Mesodermal cell (in vitro differentiated cells): ENCODE measurements at regions not wholly inside any gene's neighbourhood (a gene's known extent, or its start where the extent isn't known, plus 50 kb on each side); places are given as distances from the start of the nearest gene placed in this dataset.

Experiments
- H3K27ac ChIP-seq: 2 replicates; pipeline ENCODE4 v1.7.0; 2013; ENCODE audit warnings: mild to moderate bottlenecking, low read depth, low read length, moderate library complexity; ENCODE audit not compliant: severe bottlenecking
- H3K36me3 ChIP-seq: 2 replicates; pipeline ENCODE4 v1.7.1; 2013; ENCODE audit warnings: mild to moderate bottlenecking, low read length, moderate library complexity; ENCODE audit not compliant: control insufficient read depth, insufficient read depth
- H3K4me1 ChIP-seq: one replicate; pipeline ENCODE4 v1.7.1; 2013; ENCODE audit warnings: mild to moderate bottlenecking, low read length; ENCODE audit not compliant: insufficient read depth, control insufficient read depth, poor library complexity, severe bottlenecking
- H3K4me3 ChIP-seq: 2 replicates; pipeline ENCODE4 v1.7.0; 2013; ENCODE audit warnings: low read length, control low read depth, mild to moderate bottlenecking; ENCODE audit not compliant: insufficient read depth, poor library complexity, severe bottlenecking; ENCODE audit errors: extremely low read depth
- H3K9me3 ChIP-seq: 2 replicates; pipeline ENCODE4 v1.7.1; 2013; ENCODE audit warnings: mild to moderate bottlenecking, low read length, moderate library complexity; ENCODE audit not compliant: control insufficient read depth
- WGBS, 2 experiments: methylation state at CpG; one replicate each; pipeline ENCODE4 v1.1.5; 2013; ENCODE audit warnings: missing lambda C conversion rate in 2 of 2; ENCODE audit not compliant: insufficient coverage in 2 of 2; 5-methylcytosine and 5-hydroxymethylcytosine counted together

DNA sequence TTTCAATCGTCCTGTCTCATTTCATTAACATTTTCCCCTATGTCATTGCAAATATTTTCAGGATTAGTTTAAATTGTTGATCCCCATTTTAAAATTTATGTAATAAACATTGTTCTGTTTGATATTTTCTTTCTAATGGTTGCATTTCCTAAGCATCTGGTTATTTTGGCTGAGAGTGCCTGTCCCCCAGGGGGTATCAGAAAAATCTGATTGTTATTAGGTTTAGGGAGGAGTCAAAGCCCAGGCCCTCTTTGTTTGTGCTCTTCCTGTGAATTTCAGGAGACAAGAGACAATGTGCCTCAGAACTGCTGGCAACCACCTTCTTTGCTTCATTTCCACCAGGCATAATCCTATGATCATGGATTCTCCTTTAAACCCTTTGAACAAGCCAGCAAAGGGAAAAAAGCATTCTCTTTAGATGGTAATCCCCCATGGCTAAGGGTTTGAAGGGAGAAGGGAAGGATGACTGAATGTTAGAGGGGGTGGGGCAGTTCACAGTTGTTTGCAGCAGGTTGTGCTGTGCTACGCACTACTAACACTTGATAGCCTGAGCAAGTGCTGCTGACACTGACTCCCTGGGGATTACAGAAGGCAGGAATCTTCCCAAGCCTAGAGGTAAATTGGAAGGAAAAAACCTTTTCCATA lies 462.4 kb upstream of the LRRC4C start:
- WGBS, 2 experiments: 60 to 80% methylated on average over 1 of the region's 2 CpGs
- Histone ChIP-seq H3K27ac (no peak overlapping the region), H3K36me3 (no peaks in the 10 kb centered on the region), H3K4me3 (no peak overlapping the region), H3K9me3 (no peaks in the 10 kb centered on the region), H3K4me1 (no peaks in the 10 kb centered on the region)

DNA sequence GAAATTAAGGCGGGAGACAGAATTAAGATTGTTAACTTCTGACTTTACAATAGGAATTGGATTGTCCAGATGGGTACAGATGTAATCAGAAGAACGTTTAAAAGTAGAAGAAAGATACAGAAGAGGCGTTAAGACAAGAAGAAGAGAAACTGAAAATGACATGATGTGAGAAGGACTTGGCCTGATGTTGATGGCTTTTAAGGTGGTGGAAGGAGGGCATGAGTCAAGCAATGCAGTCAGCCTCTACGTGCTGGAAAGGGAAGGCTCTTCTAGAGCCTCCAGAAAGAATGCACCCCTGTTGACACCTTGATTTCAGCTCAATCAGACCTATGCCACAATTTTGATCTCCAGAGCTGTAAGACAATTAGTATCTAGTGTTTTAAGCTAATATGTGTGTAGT lies 466.9 kb upstream of the LRRC4C start:
- Histone ChIP-seq H3K27ac (no peak overlapping the region), H3K4me3 (no peak overlapping the region), H3K9me3 (no peaks in the 10 kb centered on the region), H3K4me1 (no peaks in the 10 kb centered on the region), H3K36me3 (no peaks in the 10 kb centered on the region)
- 85 to 90% methylated on average over 2 to 3 of the region's 4 CpGs for WGBS, 2 experiments

DNA sequence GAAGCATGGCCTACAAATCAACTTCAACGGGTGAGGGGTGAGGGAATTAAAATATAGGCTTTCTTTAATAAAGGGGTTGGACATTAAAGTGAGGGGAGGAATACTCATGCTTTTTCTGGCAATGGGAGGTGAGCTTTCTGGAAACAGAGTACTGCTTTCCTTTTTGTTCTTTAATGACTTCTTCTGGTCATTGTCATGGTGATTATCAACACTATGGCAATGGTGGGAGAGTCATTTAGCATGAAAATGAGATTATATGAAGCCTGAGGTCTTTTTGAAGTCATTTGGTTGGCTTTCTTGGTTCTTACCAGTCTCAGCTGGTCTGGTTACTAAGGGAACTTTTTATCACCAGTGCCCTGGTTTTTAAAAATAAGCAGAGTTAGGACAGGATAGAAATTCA lies 475.8 kb upstream of the LRRC4C start:
- Histone ChIP-seq H3K4me1 (no peaks in the 10 kb centered on the region), H3K9me3 (no peaks in the 10 kb centered on the region), H3K4me3 (no peak overlapping the region), H3K36me3 (no peaks in the 10 kb centered on the region), H3K27ac (no peak overlapping the region)
- 33 to 80% methylated on average over 1 of the region's 1 CpG for WGBS, 2 experiments

DNA sequence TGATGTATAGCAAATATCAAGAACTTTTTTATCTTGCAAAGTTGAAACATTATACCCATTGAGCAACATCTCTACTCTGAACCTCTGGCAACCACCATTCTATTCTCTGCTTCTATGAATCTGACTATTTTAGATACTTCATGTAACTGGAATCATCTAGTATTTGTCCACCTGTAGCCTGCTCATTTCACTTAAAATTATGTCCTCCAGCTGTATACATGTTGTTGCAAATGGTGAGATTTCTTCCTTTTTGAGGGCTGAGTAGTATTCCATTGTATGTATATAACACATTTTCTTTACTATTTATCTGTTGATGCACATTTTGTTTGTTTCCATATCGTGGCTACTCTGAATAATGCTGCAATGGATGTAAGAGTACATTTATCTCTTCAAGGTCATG lies 476.3 kb upstream of the LRRC4C start:
- no peaks in the 10 kb centered on the region for H3K4me1 ChIP-seq
- no peaks in the 10 kb centered on the region for H3K9me3 ChIP-seq
- H3K36me3 ChIP-seq: no peaks in the 10 kb centered on the region
- no peak overlapping the region for H3K27ac ChIP-seq
- no peak overlapping the region for H3K4me3 ChIP-seq
- WGBS, 2 experiments: no CpG with 5 or more reads among the region's 1 CpG

DNA sequence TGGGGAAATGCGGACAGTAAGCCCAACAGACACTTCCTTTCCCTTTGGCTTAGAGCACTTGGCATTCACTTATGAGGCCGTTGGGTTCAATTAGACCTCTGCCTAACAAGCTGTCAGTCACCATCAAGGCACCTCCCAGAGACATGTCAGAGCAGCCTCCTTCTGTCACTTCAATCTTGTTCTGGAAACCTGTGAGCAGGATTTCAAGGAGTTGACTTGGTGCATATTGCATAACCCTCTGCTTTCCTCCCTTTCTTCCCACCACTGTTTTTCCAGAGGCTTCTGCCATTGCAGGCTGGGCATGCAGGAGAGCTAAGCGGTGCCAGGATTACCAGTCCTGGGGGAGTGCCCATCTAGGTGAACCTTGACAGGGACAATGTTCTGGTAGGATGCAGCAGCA lies 484.2 kb upstream of the LRRC4C start:
- H3K27ac ChIP-seq: no peak overlapping the region

DNA sequence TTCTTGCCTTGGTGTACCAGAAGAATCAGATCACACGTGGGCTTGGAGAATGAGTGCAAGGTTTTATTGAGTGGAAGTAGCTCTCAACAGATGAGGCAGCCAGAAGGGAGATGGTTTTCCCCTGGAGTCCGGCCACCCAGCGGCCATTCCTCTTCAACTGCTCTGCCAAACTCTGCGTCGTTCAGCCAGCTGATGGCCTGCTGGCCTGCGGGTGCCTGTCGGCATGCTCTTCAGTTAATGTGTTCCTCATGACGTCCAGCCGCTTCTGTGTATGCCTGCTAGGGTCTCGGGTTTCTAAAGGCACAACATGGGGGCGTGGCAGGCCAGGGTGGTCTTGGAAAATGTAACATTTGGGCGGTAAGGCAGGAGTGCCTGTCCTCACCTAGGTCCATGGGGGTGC lies 487.9 kb upstream of the LRRC4C start:
- no peak overlapping the region for H3K27ac ChIP-seq
- H3K36me3 ChIP-seq: no peaks in the 10 kb centered on the region
- no peak overlapping the region for H3K4me3 ChIP-seq
- no peaks in the 10 kb centered on the region for H3K4me1 ChIP-seq
- no peaks in the 10 kb centered on the region for H3K9me3 ChIP-seq
- 88 to 90% methylated on average over 9 to 12 of the region's 12 CpGs for WGBS, 2 experiments

More for the DNA sequence above, 484.2 kb upstream of the LRRC4C start:
- WGBS, 2 experiments: 84 to 89% methylated on average over 3 of the region's 3 CpGs
- Histone ChIP-seq H3K9me3 (no peaks in the 10 kb centered on the region), H3K4me1 (no peaks in the 10 kb centered on the region), H3K36me3 (no peaks in the 10 kb centered on the region), H3K4me3 (no peak overlapping the region)

DNA sequence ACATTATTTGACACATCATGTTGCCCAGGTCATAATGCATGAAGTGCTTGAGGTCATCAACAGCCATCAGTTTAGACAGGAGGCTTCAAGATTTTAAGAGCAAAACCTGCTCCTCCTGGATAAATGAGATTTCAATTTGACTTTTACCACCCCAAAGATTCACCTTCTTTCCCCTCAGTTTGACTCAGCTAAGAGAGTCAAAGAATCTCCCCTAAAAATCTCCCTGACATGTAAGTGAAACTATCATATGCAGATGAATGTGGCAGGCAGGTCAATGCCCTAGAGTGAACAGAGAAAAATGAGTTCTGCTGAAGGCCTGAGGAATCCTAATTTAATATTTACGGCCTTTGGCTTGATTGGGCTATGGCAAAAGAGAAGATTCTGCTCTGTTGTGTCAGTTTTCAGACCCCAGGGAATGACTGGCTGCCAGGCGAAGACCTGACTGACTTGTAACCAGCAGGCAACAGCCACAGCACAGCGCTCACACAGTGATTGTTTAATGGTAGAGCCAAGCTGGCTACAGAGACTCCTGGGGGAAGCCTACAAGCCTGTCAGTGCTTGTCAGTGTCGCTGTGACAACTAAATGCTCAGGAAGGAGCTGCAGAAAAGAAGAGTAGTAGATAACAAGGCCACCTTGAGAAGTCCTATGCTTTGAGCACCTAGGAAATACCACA lies 491.2 kb upstream of the LRRC4C start:
- Histone ChIP-seq H3K4me3 (no peak overlapping the region), H3K4me1 (no peaks in the 10 kb centered on the region), H3K27ac (no peak overlapping the region), H3K9me3 (no peaks in the 10 kb centered on the region), H3K36me3 (no peaks in the 10 kb centered on the region)
- 77 to 79% methylated on average over 4 of the region's 4 CpGs for WGBS, 2 experiments

DNA sequence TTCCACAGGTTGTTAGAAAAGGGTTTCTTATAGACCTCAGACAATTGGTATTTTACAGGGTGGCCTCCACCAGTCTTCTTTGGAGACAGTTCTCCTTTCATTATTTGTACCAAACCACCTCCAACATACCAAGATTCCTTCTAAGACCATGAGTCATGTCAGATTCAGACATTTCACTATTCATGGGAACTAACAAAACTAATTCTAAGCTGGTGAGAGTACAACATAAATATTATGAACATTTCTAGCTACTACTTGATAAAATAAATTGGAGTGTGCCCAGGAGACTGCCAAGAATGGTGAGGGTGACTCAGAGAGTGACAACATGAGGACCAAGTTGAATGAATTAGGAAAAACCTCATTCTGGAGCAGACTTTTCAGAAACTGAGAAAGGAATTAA lies 494.6 kb upstream of the LRRC4C start:
- Histone ChIP-seq H3K9me3 (no peaks in the 10 kb centered on the region), H3K36me3 (no peaks in the 10 kb centered on the region), H3K4me3 (no peak overlapping the region), H3K4me1 (no peaks in the 10 kb centered on the region), H3K27ac (no peak overlapping the region)

DNA sequence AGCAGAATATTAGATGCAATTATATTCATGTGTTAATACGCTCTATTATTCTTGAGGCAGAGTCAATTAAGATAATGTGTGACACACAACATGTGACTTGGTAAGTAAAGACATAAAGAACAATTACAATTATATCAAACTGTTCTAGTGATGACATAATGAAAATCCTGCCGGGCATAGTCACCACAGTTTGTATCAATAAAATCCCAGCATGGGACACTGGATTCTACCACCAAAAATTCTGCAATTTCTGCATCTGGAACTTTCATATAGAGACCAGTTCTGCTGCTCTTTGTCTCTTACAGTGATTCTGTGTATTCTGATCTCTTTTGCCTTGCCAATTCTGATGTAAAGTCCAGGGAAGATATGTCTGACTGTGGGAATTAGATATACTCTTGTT lies 495.6 kb upstream of the LRRC4C start:
- no peak overlapping the region for H3K4me3 ChIP-seq
- no peak overlapping the region for H3K27ac ChIP-seq
- no peaks in the 10 kb centered on the region for H3K9me3 ChIP-seq
- no peaks in the 10 kb centered on the region for H3K36me3 ChIP-seq
- WGBS, 2 experiments: 100% methylated on average over 1 of the region's 2 CpGs; no CpG with 5 or more reads in 1 of the 2 experiments
- no peaks in the 10 kb centered on the region for H3K4me1 ChIP-seq

DNA sequence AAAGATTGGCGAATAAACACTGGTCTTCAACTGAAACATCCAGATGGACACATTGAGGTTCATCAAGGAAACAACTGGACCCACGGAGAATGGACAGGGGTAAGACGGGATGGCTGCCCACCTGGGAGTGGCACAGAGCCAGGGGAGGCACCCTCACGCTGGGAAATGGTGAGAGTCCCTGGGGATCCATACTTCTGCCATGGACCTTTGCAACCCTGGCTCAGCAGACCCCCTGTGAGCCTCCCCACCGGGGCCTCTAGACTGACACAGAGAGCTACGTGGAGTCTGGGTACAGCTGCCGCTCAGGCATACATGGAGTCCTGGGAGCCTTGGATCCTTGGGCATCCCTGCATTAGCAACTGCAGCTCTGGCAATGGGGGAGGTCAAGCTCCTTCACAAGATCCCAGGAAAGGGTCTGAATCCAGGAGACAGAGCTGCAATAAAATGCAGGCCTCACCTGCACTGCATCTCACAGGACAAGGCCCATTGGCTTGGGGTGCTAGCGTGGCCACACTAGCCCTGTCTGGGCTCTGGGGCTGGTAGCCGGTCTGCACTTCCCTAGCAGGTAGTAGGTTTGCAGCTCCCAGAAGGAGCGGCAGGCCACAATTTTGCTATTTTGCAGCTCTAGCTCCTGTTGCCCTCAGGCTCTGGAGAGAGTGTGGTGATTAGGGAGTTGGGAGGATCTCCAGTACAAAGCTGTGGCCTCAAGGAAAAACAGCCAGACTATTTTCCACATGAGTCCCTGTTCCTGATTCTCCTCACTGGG lies 496.4 kb upstream of the LRRC4C start:
- Histone ChIP-seq H3K9me3 (no peaks in the 10 kb centered on the region), H3K27ac (no peak overlapping the region), H3K4me1 (no peaks in the 10 kb centered on the region), H3K36me3 (no peaks in the 10 kb centered on the region), H3K4me3 (no peak overlapping the region)
- WGBS, 2 experiments: 93 to 97% methylated on average over 8 to 10 of the region's 10 CpGs

DNA sequence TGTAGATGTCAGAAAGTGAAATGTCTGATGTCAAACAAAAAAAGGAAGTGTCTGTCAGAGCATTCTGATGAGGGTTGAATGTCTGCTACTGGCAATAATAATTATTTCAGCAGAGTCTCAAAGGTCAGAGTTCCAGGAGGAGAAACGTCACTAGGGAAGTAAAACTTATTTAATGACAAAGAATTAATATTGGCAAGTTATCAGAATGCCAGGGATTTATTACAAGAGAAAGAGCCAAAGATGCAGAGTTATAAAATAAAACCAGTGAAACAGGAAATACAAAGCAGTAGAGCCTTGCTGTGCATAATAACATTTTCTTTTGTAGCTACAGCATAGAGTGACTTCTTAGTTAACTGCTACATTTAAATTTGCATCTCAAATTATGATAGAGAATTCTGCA lies 504.0 kb upstream of the LRRC4C start:
- Histone ChIP-seq H3K4me3 (no peak overlapping the region), H3K9me3 (no peaks in the 10 kb centered on the region), H3K36me3 (no peaks in the 10 kb centered on the region), H3K4me1 (no peaks in the 10 kb centered on the region), H3K27ac (no peak overlapping the region)
- 63% methylated on average over 1 of the region's 1 CpG; no CpG with 5 or more reads in 1 of the 2 experiments for WGBS, 2 experiments
